GM18519 (cell line): ENCODE measurements at regions not wholly inside any gene's neighbourhood (a gene's known extent, or its start where the extent isn't known, plus 50 kb on each side); places are given as distances from the start of the nearest gene placed in this dataset.

ENCODE experiments used
- ATAC-seq: cut with Tn5 transposase; IDR thresholded peaks from one replicate; pipeline ENCODE4 v1.9.1; 2021; ENCODE audit warnings: mild to moderate bottlenecking, moderate library complexity; ENCODE audit not compliant: unreplicated experiment, low FRiP score

DNA sequence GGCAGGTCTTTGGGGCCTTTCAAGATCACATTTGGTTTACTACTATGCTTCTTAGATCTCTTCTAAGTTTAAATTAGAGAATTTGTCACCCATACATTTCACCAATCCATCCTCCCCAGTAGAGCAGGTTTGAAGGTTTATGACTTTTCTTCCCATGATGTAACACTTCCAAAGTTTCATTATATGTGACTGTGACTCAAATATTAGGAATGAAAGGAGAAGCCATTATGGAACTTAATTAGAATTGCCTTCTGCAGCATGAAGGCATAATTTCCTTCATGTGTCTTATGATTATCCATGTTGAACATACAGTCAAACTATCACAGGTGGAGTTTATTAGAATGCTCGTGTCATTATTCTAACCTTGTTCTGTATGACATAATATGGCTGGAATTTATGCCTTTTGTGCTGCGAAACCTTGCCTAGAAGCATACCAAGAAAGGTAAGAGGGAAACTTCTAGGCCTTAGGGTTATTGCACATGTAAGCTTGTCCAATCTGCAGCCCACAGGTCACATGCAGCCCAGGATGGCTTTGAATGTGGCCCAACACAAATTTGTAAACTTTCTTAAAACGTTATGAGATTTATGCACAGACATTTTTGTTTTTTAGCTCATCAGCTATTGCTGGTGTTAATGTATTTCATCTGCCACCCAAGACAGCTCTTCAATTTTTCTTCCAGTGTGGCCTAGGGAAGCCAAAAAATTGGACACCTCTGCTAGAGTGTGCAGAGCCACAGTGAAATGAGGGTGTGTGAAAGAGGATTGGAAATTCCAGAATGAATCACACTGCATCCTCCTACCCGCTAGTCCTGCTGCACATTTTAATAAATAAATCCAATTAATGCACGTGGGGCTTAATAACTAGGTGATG lies 133.6 kb downstream of the TMEM26 start:
- ATAC-seq: no peak

DNA sequence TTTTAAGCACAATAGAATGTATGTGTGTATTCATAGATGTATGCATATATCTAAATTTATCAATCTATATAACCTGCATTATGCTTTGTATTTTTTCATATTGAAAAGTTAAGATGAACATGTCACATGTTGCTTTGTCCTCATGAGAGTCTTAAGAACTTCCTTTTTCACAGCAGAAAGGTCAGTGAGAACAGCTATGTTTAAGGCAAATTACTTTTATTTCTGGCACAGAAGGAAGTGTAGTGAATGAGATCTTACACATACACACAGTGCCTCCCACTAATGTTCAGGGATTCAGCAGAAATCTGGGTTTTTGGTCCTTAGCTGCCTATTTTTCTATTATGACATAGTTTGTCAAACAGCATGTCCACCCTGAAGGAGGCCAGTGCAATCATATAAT lies 134.8 kb downstream of the TMEM26 start:
- ATAC-seq: no peak

DNA sequence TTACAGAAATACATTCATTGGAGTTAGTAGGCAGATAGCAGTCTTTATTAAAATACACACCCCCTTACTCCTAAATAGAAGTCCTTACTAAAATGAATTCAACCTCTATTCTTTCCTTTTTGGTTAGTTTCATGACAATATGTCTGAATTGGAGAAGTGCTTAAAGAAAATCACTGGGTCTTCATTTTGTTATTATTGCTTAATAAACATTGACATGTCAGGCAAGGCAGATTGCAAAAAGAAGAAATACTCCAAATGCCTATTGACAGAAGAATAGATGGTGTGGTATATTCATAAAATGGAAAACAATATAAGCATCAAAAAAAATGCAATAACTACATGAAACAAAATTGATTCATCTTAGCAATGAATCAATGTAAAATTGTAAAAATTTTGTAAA lies 135.5 kb downstream of the TMEM26 start:
- ATAC-seq: no peak

DNA sequence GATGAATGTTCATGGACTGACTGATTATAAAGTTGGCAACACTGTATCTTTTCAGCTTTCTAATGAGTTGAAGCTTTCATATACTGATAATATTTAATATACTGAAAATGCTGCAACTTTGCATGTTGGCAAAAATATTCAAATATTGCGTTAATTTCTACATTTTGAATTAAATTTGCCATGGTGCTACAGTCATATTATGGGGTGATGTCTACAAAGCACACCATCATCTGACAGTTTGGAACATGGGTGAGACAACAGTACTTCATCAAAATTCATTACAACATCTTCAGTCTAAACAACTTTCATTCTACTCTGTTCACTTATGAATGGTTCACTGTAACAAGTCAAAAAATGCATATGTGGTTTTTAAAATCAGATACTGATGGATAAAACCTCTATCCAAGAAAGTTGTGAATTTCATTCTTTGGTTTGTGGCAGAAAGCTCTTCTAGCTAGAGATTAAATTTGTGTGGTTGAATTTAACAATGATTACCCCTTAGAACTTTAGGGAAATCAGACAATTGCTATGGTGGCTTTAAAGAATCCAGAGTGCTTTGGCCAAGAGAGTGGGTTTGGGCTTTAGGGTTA lies 136.4 kb downstream of the TMEM26 start:
- ATAC-seq: no peak

DNA sequence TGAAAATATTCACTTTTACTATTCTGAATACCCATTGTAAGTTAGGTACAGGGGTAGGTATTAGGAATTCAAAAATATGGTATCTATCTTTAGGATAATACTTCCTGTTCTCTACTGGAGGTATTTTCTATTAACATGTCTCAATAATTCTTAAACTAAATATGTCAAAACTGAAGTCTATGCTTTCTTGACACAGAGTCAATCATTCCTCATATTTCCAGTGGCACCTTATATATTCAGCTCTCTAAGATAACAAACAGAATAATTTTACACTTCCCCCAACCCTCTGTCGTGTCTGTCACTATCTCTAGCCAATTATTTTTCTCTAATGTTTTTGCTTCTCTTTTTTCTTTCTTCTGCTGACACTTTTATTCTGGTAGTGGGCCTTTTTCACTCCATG lies 138.9 kb downstream of the TMEM26 start:
- ATAC-seq: no peak

DNA sequence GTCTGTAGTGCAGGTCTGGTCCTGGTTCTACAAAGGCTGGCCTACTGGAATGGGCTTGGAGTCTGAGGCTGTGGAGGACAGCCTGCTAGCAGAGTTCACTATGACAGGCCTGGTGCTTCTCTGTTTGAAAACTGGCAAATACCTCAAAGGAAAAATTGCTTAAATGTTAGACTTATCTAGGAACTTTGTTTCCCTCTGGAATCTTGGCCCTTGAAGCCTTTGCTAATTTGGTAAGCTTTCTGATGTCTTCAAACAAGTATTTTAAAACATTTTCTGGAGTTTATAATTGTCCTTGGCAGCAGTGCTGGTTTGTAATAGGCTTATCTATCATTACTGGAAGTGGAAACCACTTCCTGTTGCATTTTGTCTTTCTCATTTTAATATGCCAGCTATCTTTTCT lies 139.7 kb downstream of the TMEM26 start:
- ATAC-seq: no peak

DNA sequence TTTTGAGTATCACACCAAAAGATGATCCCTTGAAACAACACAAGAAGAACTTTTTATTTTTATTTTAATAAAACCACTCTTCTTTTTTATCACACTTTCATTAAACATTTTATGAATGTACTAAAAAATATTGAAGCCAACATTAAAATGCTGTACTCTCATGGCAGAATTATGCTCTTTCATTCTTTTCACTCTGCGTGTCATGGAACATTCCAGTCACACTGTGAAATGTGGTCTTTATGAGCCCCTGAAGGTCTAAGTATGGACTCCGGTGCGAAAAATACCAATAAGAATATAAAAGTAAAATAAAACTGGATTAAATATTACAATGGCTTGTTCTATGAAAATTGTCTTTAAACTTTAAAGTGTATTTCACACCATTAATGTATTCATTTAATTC lies 148.4 kb downstream of the TMEM26 start:
- ATAC-seq: no peak

DNA sequence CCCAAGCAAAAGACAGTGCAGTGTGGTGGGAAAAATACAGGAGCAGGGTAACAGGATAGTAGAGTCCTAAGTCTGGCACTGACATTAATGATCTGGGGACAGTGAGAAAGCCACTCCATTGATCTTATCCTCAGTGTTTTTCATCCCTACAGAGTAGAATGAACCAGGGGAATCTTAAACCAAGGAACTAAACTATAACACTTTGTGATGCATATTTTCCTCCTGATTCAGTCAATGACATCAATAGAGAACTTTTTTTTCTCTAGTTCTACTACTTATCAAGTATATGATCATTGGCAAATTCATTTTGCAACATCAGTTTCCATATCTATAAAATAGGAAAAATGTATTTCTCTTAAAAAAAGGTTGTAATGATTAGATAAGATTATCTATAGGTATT lies 151.1 kb downstream of the TMEM26 start:
- no peak for ATAC-seq

DNA sequence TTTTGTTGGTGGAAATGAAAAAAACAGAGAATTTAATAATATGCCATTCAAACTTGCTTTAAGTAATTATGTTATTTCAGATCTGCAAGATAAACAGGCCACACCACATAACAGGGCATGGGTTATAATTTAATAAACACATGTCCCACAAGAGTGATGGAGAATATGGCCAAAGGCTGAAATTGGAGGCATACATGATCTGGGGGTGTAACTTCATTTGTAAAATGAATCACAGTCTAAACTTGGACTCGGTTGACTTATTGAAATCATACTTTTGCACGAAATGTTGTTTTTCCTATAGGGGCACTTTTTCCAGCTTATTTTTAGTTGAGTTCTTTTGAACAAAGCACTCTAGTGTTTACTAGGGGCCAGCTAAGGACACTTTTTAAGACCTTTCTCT lies 151.6 kb downstream of the TMEM26 start:
- ATAC-seq: no peak

DNA sequence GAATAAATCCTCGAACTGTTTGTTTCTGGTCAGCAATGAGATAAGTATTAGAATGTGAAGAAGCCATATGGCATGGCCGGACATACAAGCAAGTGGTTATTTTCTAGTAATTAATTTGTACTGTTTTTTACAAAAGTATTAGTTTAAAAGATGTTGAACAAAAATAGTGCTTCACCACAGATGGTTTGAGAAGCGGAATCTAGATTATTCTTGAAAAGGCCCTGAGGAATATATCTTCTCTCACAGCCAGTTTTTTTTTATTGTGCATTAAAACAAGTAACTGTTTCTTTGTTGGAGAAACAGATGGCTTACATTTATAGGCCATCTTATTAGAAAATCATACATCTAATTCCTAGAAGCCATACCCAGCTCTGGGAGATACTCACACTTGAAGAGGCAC lies 153.3 kb downstream of the TMEM26 start:
- ATAC-seq: no peak

DNA sequence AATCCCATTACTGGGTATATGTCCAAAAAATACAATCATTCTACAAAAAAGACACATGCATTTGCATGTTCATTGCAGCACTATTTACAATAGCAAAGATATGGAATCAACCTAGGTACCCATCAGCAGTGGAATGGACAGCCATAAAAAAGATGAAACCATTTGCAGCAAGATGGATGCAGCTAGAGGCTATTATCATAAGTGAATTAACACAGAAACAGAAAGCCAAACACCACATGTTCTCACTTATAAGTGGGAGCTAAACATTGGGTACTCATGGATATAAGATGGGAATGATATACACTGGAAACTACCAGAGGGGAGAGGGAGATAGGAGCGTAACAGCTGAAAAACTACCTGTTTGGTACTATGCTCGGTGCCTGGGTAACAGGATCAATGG lies 154.0 kb downstream of the TMEM26 start:
- no peak for ATAC-seq

DNA sequence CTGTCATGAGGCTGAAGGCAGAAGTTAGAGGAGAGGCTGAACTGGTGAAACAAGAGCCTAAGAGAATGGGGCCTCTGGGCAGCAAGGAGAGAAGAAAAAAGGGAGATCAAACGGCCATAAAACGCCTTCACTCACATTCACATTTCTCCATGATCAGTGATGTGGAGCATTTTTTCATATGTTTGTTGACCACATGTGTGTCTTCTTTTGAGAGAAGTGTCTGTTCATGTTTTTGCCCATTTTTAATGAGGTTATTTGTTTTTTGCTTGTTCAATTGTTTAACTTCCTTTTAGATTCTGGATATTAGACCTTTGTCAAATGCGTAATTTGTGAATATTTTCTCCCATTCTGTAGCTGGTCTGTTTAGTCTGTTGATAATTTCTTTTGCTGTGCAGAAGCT lies 155.0 kb downstream of the TMEM26 start:
- ATAC-seq: no peak

DNA sequence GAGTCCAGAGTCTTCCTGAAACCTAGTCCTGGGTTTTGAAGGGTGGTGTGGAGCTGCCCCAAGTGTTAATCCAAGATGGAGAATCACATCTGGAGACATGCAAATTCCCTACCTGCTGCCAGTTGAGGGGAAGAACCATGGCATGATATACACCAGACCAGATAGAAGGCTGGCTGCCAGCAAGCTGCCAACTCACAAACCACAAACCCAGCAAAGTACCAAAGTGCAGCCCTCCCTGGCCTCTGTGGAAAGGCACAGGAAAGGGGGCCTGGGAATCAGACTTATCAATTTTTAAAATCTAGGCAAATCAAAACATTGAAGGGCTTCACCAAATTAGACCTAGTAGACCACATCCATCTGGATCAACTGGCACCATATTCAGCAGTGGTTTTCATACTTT lies 157.0 kb downstream of the TMEM26 start:
- ATAC-seq: no peak

DNA sequence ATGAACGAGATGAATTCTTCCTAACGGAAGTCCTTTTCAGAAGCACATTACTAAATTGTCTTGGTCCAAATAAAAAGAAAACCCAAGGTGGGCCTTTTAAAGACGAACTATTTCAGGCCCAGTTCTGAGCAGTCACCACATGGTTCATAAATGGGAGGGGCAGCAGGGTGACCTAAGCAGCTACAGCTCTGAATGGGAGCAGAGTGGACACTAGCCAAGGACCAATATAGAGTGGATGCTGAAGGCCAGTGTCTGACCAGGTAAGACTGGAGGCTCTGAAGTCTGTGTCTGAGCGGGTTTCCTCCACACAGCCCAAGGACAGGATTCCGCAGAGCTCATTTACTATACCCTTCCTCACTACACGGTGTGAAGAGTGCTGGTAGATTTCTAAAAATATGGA lies 159.1 kb downstream of the TMEM26 start:
- ATAC-seq: no peak

DNA sequence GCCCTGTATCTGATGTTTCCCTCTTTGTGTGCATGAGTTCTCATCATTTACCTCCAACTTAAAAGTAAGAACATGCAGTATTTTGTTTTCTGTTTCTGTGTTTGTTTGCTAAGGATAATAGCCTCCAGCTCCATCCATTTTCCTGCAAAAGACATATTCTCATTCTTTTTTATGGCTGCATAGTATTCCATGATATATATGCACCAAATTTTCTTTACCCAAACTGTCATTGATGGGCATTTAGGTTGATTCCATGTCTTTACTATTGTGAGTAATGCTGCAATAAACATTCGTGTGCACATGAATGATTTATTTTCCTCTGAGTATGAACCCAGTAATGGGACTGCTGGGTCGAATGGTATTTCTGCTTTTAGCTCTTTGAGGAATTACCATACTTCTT lies 163.4 kb downstream of the TMEM26 start:
- no peak for ATAC-seq

DNA sequence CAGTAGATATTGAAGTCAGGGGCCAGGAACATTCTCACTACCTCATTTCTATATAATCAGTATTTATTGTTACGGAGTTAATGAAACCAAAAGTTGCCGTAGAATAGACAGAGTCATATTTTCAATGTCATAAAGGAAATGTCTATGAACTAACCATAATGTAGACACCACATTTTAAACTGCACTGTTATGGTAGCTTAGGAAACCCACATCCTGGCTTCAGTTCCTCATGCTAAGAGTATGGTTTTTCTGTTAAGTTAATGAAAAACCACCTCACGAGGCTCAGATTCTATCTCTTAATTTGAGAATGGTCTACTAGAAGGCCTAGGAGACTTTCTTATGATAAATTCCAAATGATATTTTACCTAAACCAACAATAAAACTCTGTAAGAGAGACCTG lies 166.5 kb downstream of the TMEM26 start:
- ATAC-seq: peak; percentile 100

DNA sequence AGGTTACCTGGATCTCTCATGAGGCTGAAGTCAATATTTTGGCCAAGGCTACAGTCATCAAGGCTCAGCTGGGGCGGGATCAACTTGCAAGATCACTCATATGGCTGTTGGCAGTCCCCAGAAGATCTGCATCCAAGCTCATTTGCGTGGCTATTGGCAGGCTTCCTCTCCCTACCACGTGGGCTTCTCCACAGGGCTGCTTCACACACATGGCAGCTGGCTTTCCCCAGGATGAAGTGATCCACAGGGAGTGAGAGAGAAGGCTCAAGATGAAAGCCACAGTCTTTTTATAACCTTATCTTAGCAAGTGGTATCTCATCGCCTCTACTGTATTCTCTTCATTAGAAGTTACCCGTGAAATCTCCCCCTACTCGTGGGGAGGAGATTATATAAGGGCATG lies 167.4 kb downstream of the TMEM26 start:
- ATAC-seq: no peak

DNA sequence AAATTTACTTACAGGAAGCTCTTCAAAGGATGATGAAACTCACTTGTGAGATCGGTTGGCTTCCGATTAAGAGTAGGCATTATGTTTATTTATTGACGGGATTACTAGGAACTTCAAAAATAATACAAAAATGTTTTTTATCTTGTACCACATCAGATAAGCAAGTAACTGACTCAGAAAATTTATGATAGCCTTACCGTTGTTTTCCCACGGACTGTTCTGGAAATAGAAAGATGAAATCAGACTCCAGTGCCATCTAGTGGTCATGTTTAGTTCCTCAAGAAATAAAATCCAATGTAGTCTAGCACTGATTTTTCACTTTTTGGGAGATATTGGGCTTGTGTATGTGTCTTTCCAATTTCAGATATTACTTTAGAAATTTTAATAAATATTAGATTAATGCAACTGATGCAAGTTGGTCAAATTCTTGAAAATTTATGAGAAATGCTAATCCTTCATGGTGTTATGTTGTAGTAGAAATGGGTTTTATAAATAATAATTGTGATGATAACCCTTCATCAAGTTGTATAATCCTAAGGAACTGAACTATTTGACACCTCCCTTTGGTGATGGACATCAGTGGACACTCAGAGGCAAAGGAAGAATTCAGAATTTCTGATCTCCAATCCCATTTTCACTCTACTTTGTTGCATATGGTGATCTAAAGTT lies 168.8 kb downstream of the TMEM26 start:
- ATAC-seq: no peak

DNA sequence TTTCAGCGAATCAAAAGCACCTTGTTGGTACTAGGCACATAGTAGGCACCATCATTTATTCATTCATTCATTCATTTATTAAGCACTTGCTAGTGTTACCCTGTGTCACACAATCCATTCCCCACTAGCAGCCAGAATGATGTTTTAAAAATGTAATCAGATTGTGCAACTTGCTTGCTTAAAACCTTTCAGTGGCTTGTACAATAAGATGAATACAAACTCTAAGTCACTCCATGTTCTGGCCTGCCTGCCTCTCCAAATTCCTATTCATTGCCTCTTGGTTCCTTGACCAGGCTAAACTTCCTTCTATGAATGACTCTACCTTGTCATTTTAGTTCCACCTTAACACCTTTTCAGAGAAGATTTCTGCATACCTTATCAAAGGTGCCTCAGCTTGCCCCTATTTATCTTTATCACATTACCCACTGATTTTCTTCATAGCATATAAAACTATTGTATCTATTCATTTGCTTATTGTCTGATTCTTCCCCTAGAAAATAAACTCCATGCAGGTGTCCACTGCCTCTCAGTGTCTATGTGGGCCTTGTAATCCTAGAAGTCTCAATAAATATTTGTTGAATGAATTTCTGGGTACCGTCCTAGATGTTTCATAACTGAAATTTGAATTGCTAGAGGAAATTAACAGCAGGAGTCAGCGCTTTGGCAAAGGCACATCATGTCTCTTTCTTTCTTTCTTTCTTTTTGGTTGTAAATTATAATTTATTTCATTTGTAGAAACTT lies 169.5 kb downstream of the TMEM26 start:
- no peak for ATAC-seq

DNA sequence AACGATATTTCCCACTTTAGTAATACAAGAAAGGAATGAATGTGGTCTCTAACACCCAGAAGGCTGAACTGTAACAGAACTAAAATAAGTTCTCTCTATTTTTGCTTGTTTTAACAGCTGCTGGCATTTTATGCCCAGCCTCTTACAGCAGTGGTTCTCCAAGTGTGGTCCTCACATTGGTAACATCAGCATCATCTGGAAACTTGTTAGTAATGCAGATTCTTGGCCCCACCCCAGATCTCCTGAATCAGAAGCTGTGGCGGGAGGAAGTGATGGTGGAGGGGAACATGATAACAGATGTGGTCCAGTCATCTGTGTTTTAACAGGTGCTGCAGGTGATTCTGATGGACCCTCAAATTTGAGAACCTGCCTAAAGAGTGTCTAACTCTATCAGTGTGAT lies 170.1 kb downstream of the TMEM26 start:
- ATAC-seq: no peak

DNA sequence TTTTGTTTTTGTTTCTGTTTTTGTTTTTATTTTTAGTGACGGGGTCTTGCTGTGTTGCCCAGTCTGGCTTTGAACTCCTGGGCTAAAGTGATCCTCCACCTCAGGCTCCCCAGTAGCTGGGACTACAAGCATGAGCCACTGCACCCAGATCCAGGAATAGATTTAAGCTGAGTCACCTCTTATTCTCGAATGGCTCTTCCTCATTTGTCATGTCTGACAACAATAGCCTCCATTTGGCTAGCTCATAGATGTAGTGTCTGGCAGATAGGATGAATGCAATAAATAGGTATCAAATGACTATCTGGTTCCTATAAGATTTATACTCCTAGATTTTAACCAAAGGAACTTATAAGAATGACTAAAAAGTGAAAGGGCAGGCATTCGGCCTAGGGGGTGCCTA lies 172.9 kb downstream of the TMEM26 start:
- ATAC-seq: no peak
